H9 (cell line): ENCODE measurements at regions not wholly inside any gene's neighbourhood (a gene's known extent, or its start where the extent isn't known, plus 50 kb on each side); places are given as distances from the start of the nearest gene placed in this dataset.

ENCODE experiments used
- DNase-seq: peaks from one replicate; pipeline ENCODE4 v3.0.0-alpha.2; 2017
- H2AFZ ChIP-seq: one replicate; pipeline ENCODE4 v1.6.1; 2013; ENCODE audit warnings: mild to moderate bottlenecking, low read length, control low read depth, moderate library complexity
- H2AK5ac ChIP-seq: 2 replicates; pipeline ENCODE4 v1.6.1; 2013; ENCODE audit warnings: low read length, control low read depth, mixed read lengths; ENCODE audit not compliant: insufficient read length
- H2BK120ac ChIP-seq: one replicate; pipeline ENCODE4 v1.6.1; 2013; ENCODE audit warnings: low read depth, mild to moderate bottlenecking, low read length, control low read depth, inconsistent platforms; ENCODE audit not compliant: poor library complexity, severe bottlenecking
- H2BK12ac ChIP-seq: 2 replicates; pipeline ENCODE4 v1.6.1; 2013; ENCODE audit warnings: low read length, control low read depth, mixed read lengths, low read depth; ENCODE audit not compliant: insufficient read length
- H2BK15ac ChIP-seq: 2 replicates; pipeline ENCODE4 v1.6.1; 2013; ENCODE audit warnings: low read depth, low read length, control low read depth
- H2BK20ac ChIP-seq: one replicate; pipeline ENCODE4 v1.6.1; 2013; ENCODE audit warnings: low read depth, mild to moderate bottlenecking, low read length, control low read depth, inconsistent platforms; ENCODE audit not compliant: poor library complexity, severe bottlenecking
- H2BK5ac ChIP-seq: 2 replicates; pipeline ENCODE4 v1.6.1; 2013; ENCODE audit warnings: low read length, control low read depth, mixed read lengths; ENCODE audit not compliant: insufficient read length
- H3K14ac ChIP-seq: 2 replicates; pipeline ENCODE4 v1.6.1; 2013; ENCODE audit warnings: low read length, control low read depth; ENCODE audit not compliant: insufficient read depth
- H3K18ac ChIP-seq: 2 replicates; pipeline ENCODE4 v1.6.1; 2013; ENCODE audit warnings: low read depth, mild to moderate bottlenecking, mixed read lengths, low read length, control low read depth; ENCODE audit not compliant: insufficient read length
- H3K23ac ChIP-seq: 2 replicates; pipeline ENCODE4 v1.6.1; 2013; ENCODE audit warnings: low read length, control low read depth, mixed read lengths, low read depth; ENCODE audit not compliant: insufficient read length
- H3K23me2 ChIP-seq: 2 replicates; pipeline ENCODE4 v1.6.1; 2013; ENCODE audit warnings: low read depth, mild to moderate bottlenecking, mixed read lengths, low read length, control low read depth; ENCODE audit not compliant: insufficient read length, poor library complexity, severe bottlenecking
- H3K27ac ChIP-seq: 2 replicates; pipeline ENCODE4 v1.5.1; 2013; ENCODE audit warnings: low read length, control low read depth, mixed read lengths, low read depth; ENCODE audit not compliant: insufficient read length
- H3K27me3 ChIP-seq: 2 replicates; pipeline ENCODE4 v1.6.1; 2013; ENCODE audit warnings: low read length, control low read depth, inconsistent platforms; ENCODE audit not compliant: insufficient read depth
- H3K4ac ChIP-seq: 2 replicates; pipeline ENCODE4 v1.6.1; 2013; ENCODE audit warnings: low read depth, mild to moderate bottlenecking, control low read depth, inconsistent platforms, low read length, moderate library complexity
- H3K4me1 ChIP-seq: 2 replicates; pipeline ENCODE4 v1.6.1; 2013; ENCODE audit warnings: low read length, control low read depth, inconsistent platforms; ENCODE audit not compliant: insufficient read depth
- H3K4me2 ChIP-seq: 2 replicates; pipeline ENCODE4 v1.6.1; 2013; ENCODE audit warnings: low read length, control low read depth, mixed read lengths; ENCODE audit not compliant: insufficient read length, insufficient read depth
- H3K56ac ChIP-seq: 2 replicates; pipeline ENCODE4 v1.6.1; 2013; ENCODE audit warnings: low read depth, mild to moderate bottlenecking, mixed read lengths, low read length, control low read depth; ENCODE audit not compliant: insufficient read length
- H3K79me1 ChIP-seq: 2 replicates; pipeline ENCODE4 v1.6.1; 2013; ENCODE audit warnings: low read depth, mild to moderate bottlenecking, moderate library complexity, low read length, control low read depth, inconsistent platforms; ENCODE audit not compliant: insufficient read depth, poor library complexity, severe bottlenecking
- H3K79me2 ChIP-seq: 2 replicates; pipeline ENCODE4 v1.6.1; 2013; ENCODE audit warnings: low read length, control low read depth, inconsistent platforms; ENCODE audit not compliant: insufficient read depth
- H3K9ac ChIP-seq: 2 replicates; pipeline ENCODE4 v1.6.1; 2013; ENCODE audit warnings: low read length, control low read depth, mixed read lengths; ENCODE audit not compliant: insufficient read length; ENCODE audit errors: extremely low read depth
- H3K9me3 ChIP-seq: one replicate; pipeline ENCODE4 v1.6.1; 2013; ENCODE audit warnings: low read depth, low read length, inconsistent platforms; ENCODE audit not compliant: control insufficient read depth
- H3T11ph ChIP-seq: one replicate; pipeline ENCODE4 v1.6.1; 2013; ENCODE audit warnings: mild to moderate bottlenecking, low read length, control low read depth, inconsistent platforms
- H4K20me1 ChIP-seq: one replicate; pipeline ENCODE4 v1.6.1; 2013; ENCODE audit not compliant: control insufficient read depth, insufficient read length, insufficient read depth
- H4K5ac ChIP-seq: 2 replicates; pipeline ENCODE4 v1.6.1; 2013; ENCODE audit warnings: low read depth, mild to moderate bottlenecking, mixed read lengths, low read length, control low read depth; ENCODE audit not compliant: insufficient read length
- H4K8ac ChIP-seq: replicated peaks from 2 replicates; pipeline ENCODE4 v1.6.1; 2013; ENCODE audit warnings: low read length, control low read depth, mixed read lengths, low read depth; ENCODE audit not compliant: insufficient read length
- H4K91ac ChIP-seq: 2 replicates; pipeline ENCODE4 v1.6.1; 2013; ENCODE audit warnings: low read depth, mild to moderate bottlenecking, moderate library complexity, mixed read lengths, low read length, control low read depth; ENCODE audit not compliant: insufficient read length
- H3K27ac Mint-ChIP-seq, 3 experiments: 2 replicates in 2 of 3; 3 replicates in 1 of 3; pipeline ENCODE4 v1.8.0; 2020 to 2021; ENCODE audit warnings: mixed read lengths in 3 of 3, mild to moderate bottlenecking in 1 of 3, moderate library complexity in 1 of 3
- H3K27me3 Mint-ChIP-seq: 2 replicates; pipeline ENCODE4 v1.8.0; 2021; ENCODE audit warnings: low read depth, mild to moderate bottlenecking, moderate library complexity, mixed read lengths
- H3K36me3 Mint-ChIP-seq, 3 experiments: 2 replicates in 2 of 3; 3 replicates in 1 of 3; pipeline ENCODE4 v1.8.0; 2020 to 2021; ENCODE audit warnings: low read depth in 3 of 3, mixed read lengths in 3 of 3; ENCODE audit not compliant: insufficient read depth in 1 of 3
- H3K4me1 Mint-ChIP-seq, 2 experiments: 2 replicates each; pipeline ENCODE4 v1.8.0; 2020; ENCODE audit warnings: mixed read lengths in 2 of 2
- H3K4me3 Mint-ChIP-seq, 2 experiments: 2 replicates in 1 of 2; 3 replicates in 1 of 2; pipeline ENCODE4 v1.8.0; 2020 to 2021; ENCODE audit warnings: mild to moderate bottlenecking in 2 of 2, mixed read lengths in 2 of 2, moderate library complexity in 1 of 2
- H3K9me3 Mint-ChIP-seq, 2 experiments: 2 replicates in 1 of 2; 3 replicates in 1 of 2; pipeline ENCODE4 v1.8.0; 2020; ENCODE audit warnings: mild to moderate bottlenecking in 2 of 2, mixed read lengths in 2 of 2, moderate library complexity in 1 of 2
- TF ChIP-seq, protein P1 (sequence below): fragments of 200-600 bp; sonication (generic); conservative IDR thresholded peaks from 3 replicates; pipeline ENCODE4 v1.8.0; 2021; ENCODE audit warnings: antibody characterized with exemption, mild to moderate bottlenecking

DNA sequence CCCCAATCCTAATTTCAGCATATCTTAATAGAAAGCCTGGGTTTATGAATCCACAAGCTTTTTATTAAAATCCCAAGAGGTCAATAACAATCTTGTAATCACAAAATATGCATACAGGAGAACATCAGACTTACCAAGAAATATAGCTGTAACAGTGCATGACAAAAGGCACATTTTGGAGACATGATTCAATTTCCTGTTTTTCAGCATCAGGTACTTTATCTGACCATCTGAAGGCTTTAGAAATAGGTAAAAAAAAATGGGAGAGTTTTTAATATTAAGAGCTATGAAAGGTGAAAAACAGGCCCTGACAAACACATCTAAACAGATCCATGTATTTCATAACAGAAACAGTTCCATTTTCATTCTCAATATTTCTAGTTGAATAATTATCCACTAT lies 89.9 kb upstream of the EFEMP1 start:
- no peaks in the 10 kb centered on the region for H3K79me2 ChIP-seq
- no peak overlapping the region for H3K4me3 Mint-ChIP-seq
- H3T11ph ChIP-seq: no peak overlapping the region
- TF ChIP-seq, protein P1, sequence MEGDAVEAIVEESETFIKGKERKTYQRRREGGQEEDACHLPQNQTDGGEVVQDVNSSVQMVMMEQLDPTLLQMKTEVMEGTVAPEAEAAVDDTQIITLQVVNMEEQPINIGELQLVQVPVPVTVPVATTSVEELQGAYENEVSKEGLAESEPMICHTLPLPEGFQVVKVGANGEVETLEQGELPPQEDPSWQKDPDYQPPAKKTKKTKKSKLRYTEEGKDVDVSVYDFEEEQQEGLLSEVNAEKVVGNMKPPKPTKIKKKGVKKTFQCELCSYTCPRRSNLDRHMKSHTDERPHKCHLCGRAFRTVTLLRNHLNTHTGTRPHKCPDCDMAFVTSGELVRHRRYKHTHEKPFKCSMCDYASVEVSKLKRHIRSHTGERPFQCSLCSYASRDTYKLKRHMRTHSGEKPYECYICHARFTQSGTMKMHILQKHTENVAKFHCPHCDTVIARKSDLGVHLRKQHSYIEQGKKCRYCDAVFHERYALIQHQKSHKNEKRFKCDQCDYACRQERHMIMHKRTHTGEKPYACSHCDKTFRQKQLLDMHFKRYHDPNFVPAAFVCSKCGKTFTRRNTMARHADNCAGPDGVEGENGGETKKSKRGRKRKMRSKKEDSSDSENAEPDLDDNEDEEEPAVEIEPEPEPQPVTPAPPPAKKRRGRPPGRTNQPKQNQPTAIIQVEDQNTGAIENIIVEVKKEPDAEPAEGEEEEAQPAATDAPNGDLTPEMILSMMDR: no peak
- H3K56ac ChIP-seq: no peak overlapping the region
- no peak overlapping the region for H3K23ac ChIP-seq
- no peak overlapping the region for H2BK15ac ChIP-seq
- no peak for DNase-seq
- H3K4me1 Mint-ChIP-seq: peaks cover 13 to 16% of the 10 kb centered on the region in 2 experiments
- H3K23me2 ChIP-seq: no peaks in the 10 kb centered on the region
- no peaks in the 10 kb centered on the region for H3K36me3 Mint-ChIP-seq
- no peak overlapping the region for H4K5ac ChIP-seq
- H2AK5ac ChIP-seq: no peak overlapping the region
- H2AFZ ChIP-seq: no peak overlapping the region
- H3K9ac ChIP-seq: no peak overlapping the region
- H3K4me2 ChIP-seq: no peak overlapping the region
- H4K20me1 ChIP-seq: no peaks in the 10 kb centered on the region
- H3K14ac ChIP-seq: no peak overlapping the region
- no peaks in the 10 kb centered on the region for H3K27me3 Mint-ChIP-seq
- H2BK5ac ChIP-seq: no peak overlapping the region
- no peak overlapping the region for H4K91ac ChIP-seq
- H3K4ac ChIP-seq: no peak overlapping the region
- H3K27ac Mint-ChIP-seq: no peak overlapping the region
- H3K27me3 ChIP-seq: no peaks in the 10 kb centered on the region
- no peaks in the 10 kb centered on the region for H3K9me3 ChIP-seq
- H2BK20ac ChIP-seq: no peak overlapping the region
- H3K4me1 ChIP-seq: peaks cover 2% of the 10 kb centered on the region; the same call in 1 of the 2 replicates
- no peak overlapping the region for H4K8ac ChIP-seq
- H3K18ac ChIP-seq: no peak overlapping the region
- no peaks in the 10 kb centered on the region for H3K9me3 Mint-ChIP-seq
- no peak overlapping the region for H2BK12ac ChIP-seq
- no peaks in the 10 kb centered on the region for H3K79me1 ChIP-seq
- H2BK120ac ChIP-seq: no peak overlapping the region
- H3K27ac ChIP-seq: no peak overlapping the region
